Bronchial epithelial cell (primary cell): ENCODE measurements at regions not wholly inside any gene's neighbourhood (a gene's known extent, or its start where the extent isn't known, plus 50 kb on each side); places are given as distances from the start of the nearest gene placed in this dataset.

Experiments
- DNase-seq: peaks from one replicate; pipeline ENCODE4 v3.0.0-alpha.2; 2010; ENCODE audit warnings: low read depth
- FAIRE-seq: peaks from 2 replicates; lab custom pipeline; 2011; peaks lifted over from hg19 to GRCh38; lab: Jason Lieb, UNC
- H3K27me3 ChIP-seq: 2 replicates; pipeline ENCODE4 v1.5.1; 2011; ENCODE audit warnings: low read length; ENCODE audit not compliant: control insufficient read depth, insufficient read depth
- H3K36me3 ChIP-seq: 2 replicates; pipeline ENCODE4 v1.5.1; 2011; ENCODE audit warnings: low read length; ENCODE audit not compliant: control insufficient read depth, insufficient read depth
- H3K4me3 ChIP-seq: 2 replicates; pipeline ENCODE4 v1.5.1; 2011; ENCODE audit warnings: mild to moderate bottlenecking, low read depth, low read length, control low read depth
- CTCF ChIP-seq: IDR thresholded peaks from 2 replicates; pipeline ENCODE4 v1.5.1; 2011; ENCODE audit warnings: mild to moderate bottlenecking, moderate library complexity, low read length, control low read depth, inconsistent platforms; ENCODE audit not compliant: insufficient read depth, severe bottlenecking

- Histone ChIP-seq H3K4me3 (no peak overlapping the region), H3K27me3 (no peaks in the 10 kb centered on the region), H3K36me3 (no peaks in the 10 kb centered on the region)
- FAIRE-seq: no peak
- DNase-seq: no peak
- TF ChIP-seq CTCF: no peak
Measured at GRCh38 chr13:21767032-21767431, 96.2 kb downstream of the FGF9 start.

GRCh38 chr13:21771075-21771474 lies 100.2 kb downstream of the FGF9 start:
- FAIRE-seq (no peak), DNase-seq (no peak)
- no peaks in the 10 kb centered on the region for H3K27me3 ChIP-seq
- no peak overlapping the region for H3K4me3 ChIP-seq
- no peaks in the 10 kb centered on the region for H3K36me3 ChIP-seq
- no peak for TF ChIP-seq CTCF

- Histone ChIP-seq H3K36me3 (no peaks in the 10 kb centered on the region), H3K27me3 (no peaks in the 10 kb centered on the region)
- no peak for FAIRE-seq
Measured at GRCh38 chr13:21777166-21777565, 106.3 kb downstream of the FGF9 start.

GRCh38 chr13:21777813-21778212 lies 106.9 kb downstream of the FGF9 start:
- Histone ChIP-seq H3K27me3 (no peaks in the 10 kb centered on the region), H3K4me3 (no peak overlapping the region), H3K36me3 (no peaks in the 10 kb centered on the region)
- DNase-seq: no peak
- no peak for FAIRE-seq
- no peak for TF ChIP-seq CTCF

More at GRCh38 chr13:21777166-21777565, 106.3 kb downstream of the FGF9 start:
- TF ChIP-seq CTCF: no peak
- H3K4me3 ChIP-seq: no peak overlapping the region
- DNase-seq: no peak

GRCh38 chr13:21782736-21783135 lies 111.9 kb downstream of the FGF9 start:
- Histone ChIP-seq H3K27me3 (no peaks in the 10 kb centered on the region), H3K4me3 (no peak overlapping the region), H3K36me3 (no peaks in the 10 kb centered on the region)
- TF ChIP-seq CTCF: no peak
- FAIRE-seq (no peak), DNase-seq (no peak)

- Histone ChIP-seq H3K4me3 (no peak overlapping the region), H3K36me3 (no peaks in the 10 kb centered on the region), H3K27me3 (no peaks in the 10 kb centered on the region)
- no peak for TF ChIP-seq CTCF
- no peak for FAIRE-seq
- DNase-seq: no peak
Measured at GRCh38 chr13:21785990-21786389, 115.1 kb downstream of the FGF9 start.
